ENCODE measurements at regions not wholly inside any gene's neighbourhood (a gene's known extent, or its start where the extent isn't known, plus 50 kb on each side); places are given as distances from the start of the nearest gene placed in this dataset.

DNA sequence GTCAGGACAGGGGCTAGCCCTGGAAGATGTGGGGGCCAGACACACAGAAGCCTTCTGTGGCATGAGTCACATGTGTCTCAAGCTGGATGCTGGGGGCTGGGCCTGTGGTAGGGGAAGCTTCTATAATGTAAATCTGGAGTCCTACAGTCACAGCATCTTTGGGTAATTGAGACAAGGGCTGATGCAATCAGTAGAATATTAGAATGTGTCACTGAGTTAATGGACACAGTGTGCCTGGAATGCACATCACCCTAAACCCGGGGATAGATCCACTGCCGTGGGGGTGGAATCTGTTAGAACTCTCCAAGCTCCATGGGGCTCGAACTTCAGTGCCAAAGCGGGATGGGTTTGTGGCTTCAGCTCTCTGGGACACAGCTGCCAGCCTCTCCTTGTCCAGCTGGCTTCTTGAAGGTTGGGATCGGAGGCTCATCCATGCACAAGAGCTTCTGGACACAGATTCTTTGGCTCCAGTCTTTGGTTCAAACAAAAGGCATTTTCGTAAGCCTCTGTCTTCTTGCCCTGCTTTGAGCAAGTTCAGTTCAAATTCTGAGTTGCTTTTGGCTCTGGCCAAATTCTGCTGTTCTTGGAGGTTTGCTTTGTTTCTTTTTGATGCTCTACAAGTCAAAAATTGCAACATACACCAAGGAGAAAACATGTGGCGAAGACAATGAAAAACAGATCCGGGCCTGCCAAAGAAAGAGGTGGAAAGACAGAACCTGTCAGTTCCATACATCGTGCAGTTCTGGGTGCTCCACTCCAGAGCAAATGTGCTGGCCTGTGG lies 194.8 kb upstream of the ZNF32 start:
- Histone ChIP-seq H3K27ac (ENCODE audit: low read length) (no peak overlapping the region), H3K27me3 (replicated peaks; ENCODE audit: insufficient read depth, low read length) (no peaks in the 10 kb centered on the region), H3K9me3 (replicated peaks; ENCODE audit: insufficient read depth, low read length) (no peaks in the 10 kb centered on the region), H2AFZ (ENCODE audit: low read length) (no peak overlapping the region), H3K4me3 (ENCODE audit: low read length) (no peak overlapping the region), H4K20me1 (ENCODE audit: insufficient read depth, low read length) (no peaks in the 10 kb centered on the region), H3K4me1 (ENCODE audit: low read length) (no peaks in the 10 kb centered on the region), H3K9ac (ENCODE audit: low read length) (no peak overlapping the region), H3K4me2 (ENCODE audit: low read depth, low read length) (no peak overlapping the region), H3F3A (ENCODE audit: insufficient read depth, low read length) (no peaks in the 10 kb centered on the region), H3K36me3 (replicated peaks; ENCODE audit: insufficient read depth, low read length) (no peaks in the 10 kb centered on the region), H3K79me2 (ENCODE audit: low read length) (no peaks in the 10 kb centered on the region), H3K9me2 (replicated peaks; ENCODE audit: insufficient read depth, low read length) (no peaks in the 10 kb centered on the region)
- DNase-seq = no peak
- TF ChIP-seq EZH2phosphoT487 (IDR thresholded peaks at IDR 0.05; ENCODE audit: low read length) = no peak
- TF ChIP-seq EZH2 (optimal IDR thresholded peaks at IDR 0.05; ENCODE audit: low read depth, low read length) = no peak
- TF ChIP-seq, protein P1, sequence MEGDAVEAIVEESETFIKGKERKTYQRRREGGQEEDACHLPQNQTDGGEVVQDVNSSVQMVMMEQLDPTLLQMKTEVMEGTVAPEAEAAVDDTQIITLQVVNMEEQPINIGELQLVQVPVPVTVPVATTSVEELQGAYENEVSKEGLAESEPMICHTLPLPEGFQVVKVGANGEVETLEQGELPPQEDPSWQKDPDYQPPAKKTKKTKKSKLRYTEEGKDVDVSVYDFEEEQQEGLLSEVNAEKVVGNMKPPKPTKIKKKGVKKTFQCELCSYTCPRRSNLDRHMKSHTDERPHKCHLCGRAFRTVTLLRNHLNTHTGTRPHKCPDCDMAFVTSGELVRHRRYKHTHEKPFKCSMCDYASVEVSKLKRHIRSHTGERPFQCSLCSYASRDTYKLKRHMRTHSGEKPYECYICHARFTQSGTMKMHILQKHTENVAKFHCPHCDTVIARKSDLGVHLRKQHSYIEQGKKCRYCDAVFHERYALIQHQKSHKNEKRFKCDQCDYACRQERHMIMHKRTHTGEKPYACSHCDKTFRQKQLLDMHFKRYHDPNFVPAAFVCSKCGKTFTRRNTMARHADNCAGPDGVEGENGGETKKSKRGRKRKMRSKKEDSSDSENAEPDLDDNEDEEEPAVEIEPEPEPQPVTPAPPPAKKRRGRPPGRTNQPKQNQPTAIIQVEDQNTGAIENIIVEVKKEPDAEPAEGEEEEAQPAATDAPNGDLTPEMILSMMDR (IDR thresholded peaks at IDR 0.05; ENCODE audit: low read length) = no peak

GRCh38 chr10:43842496-43842895 lies 193.8 kb upstream of the ZNF32 start:
- TF ChIP-seq, protein P1 (IDR thresholded peaks at IDR 0.05; ENCODE audit: low read length) = no peak
- TF ChIP-seq EZH2 (optimal IDR thresholded peaks at IDR 0.05; ENCODE audit: low read depth, low read length) (no peak), EZH2phosphoT487 (IDR thresholded peaks at IDR 0.05; ENCODE audit: low read length) (no peak)
- Histone ChIP-seq H3K9me3 (replicated peaks; ENCODE audit: insufficient read depth, low read length) (no peaks in the 10 kb centered on the region), H3K27me3 (replicated peaks; ENCODE audit: insufficient read depth, low read length) (no peaks in the 10 kb centered on the region), H3K79me2 (ENCODE audit: low read length) (no peaks in the 10 kb centered on the region), H3K36me3 (replicated peaks; ENCODE audit: insufficient read depth, low read length) (no peaks in the 10 kb centered on the region), H3K9ac (ENCODE audit: low read length) (no peak overlapping the region), H3K4me3 (ENCODE audit: low read length) (no peak overlapping the region), H3K9me2 (replicated peaks; ENCODE audit: insufficient read depth, low read length) (no peaks in the 10 kb centered on the region), H4K20me1 (ENCODE audit: insufficient read depth, low read length) (no peaks in the 10 kb centered on the region), H2AFZ (ENCODE audit: low read length) (no peak overlapping the region), H3K27ac (ENCODE audit: low read length) (no peak overlapping the region), H3F3A (ENCODE audit: insufficient read depth, low read length) (no peaks in the 10 kb centered on the region), H3K4me1 (ENCODE audit: low read length) (no peaks in the 10 kb centered on the region), H3K4me2 (ENCODE audit: low read depth, low read length) (no peak overlapping the region)
- no peak for DNase-seq

GRCh38 chr10:43842072-43842471 lies 193.4 kb upstream of the ZNF32 start:
- Histone ChIP-seq H3K9ac (ENCODE audit: low read length) (no peak overlapping the region), H3K27ac (ENCODE audit: low read length) (no peak overlapping the region), H3K27me3 (replicated peaks; ENCODE audit: insufficient read depth, low read length) (no peaks in the 10 kb centered on the region), H3K79me2 (ENCODE audit: low read length) (no peaks in the 10 kb centered on the region), H3K4me1 (ENCODE audit: low read length) (no peaks in the 10 kb centered on the region), H3K9me3 (replicated peaks; ENCODE audit: insufficient read depth, low read length) (no peaks in the 10 kb centered on the region), H3K4me3 (ENCODE audit: low read length) (no peak overlapping the region), H4K20me1 (ENCODE audit: insufficient read depth, low read length) (no peaks in the 10 kb centered on the region), H2AFZ (ENCODE audit: low read length) (no peak overlapping the region), H3K9me2 (replicated peaks; ENCODE audit: insufficient read depth, low read length) (no peaks in the 10 kb centered on the region), H3F3A (ENCODE audit: insufficient read depth, low read length) (no peaks in the 10 kb centered on the region), H3K36me3 (replicated peaks; ENCODE audit: insufficient read depth, low read length) (no peaks in the 10 kb centered on the region), H3K4me2 (ENCODE audit: low read depth, low read length) (no peak overlapping the region)
- TF ChIP-seq EZH2 (optimal IDR thresholded peaks at IDR 0.05; ENCODE audit: low read depth, low read length) (no peak), EZH2phosphoT487 (IDR thresholded peaks at IDR 0.05; ENCODE audit: low read length) (no peak)
- TF ChIP-seq, protein P1 (IDR thresholded peaks at IDR 0.05; ENCODE audit: low read length) = no peak
- DNase-seq = no peak
